AG08395 (cell line): ENCODE measurements at regions not wholly inside any gene's neighbourhood (a gene's known extent, or its start where the extent isn't known, plus 50 kb on each side); places are given as distances from the start of the nearest gene placed in this dataset.
"Not testable (repeated sequence)": the region's sequence is repeated elsewhere in the genome, so short reads cannot be mapped to it uniquely, and the experiment has no call there.

Experiments
- DNase-seq: peaks from one replicate; pipeline ENCODE4 v3.0.0; 2012; ENCODE audit warnings: mixed read lengths, low spot score

- DNase-seq, result not testable (repeated sequence)
Measured at GRCh38 chr4:49154308-49155103, 168.4 kb downstream of the CWH43 start.

DNA sequence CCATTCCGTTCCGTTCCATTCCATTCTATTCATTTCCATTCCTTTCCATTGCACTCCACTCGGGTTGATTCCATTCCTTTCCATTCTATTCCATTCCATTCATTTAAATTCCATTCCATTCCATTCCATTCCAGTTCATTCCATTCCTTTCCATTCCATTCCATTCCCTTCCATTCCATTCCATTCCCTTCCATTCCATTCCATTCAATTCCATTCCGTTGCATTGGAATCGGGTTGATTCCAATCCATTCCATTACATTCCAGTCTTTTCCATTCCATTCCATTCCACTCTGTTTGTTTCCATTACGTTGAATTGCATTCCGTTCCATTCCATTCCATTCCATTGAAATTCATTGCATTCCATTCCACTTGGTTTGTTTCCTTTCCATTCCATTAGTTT, 169.2 kb downstream of the CWH43 start:
- not testable (repeated sequence) for DNase-seq

DNA sequence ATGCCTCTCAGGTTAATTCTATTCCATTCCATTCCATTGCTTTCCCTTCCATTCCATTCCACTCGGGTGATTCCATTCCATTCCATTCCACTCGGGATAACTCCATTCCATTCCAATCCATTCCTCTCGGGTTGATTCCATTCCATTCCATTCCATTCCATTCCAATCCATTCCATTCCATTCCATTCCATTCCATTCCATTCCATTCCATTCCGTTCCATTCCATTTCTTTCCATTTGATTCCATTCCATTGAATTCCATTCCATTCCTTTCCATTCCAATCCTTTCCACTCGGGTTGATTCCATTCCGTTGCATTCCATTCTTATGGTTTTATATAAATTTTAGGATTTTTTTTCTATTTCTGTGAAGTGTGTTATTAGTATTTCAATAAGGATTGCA, 170.2 kb downstream of the CWH43 start:
- DNase-seq, result not testable (repeated sequence)

GRCh38 chr4:49157630-49158029, 171.6 kb downstream of the CWH43 start:
- not testable (repeated sequence) for DNase-seq

DNA sequence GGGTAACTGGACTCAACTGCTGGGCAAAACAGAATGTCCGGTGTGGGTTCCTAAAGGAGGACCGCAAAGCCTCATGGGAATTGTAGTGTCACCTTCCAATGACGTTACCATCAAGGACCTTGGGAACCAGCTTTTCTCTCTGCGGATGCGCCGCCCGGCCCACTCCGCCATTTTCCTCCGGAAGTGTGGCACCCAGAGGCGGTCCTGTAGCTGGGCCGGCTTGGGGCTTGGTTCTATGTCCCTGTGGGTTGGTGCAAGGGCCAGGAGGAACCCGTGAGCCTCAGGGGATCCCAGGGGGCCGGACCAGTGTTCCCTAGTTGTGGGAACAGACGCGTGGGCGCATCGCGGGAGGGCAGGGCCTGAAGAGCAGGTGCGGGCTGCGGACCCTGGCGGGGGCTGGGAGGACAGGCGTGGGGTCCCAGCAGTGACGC, 175.1 kb downstream of the CWH43 start:
- not testable (repeated sequence) for DNase-seq

DNA sequence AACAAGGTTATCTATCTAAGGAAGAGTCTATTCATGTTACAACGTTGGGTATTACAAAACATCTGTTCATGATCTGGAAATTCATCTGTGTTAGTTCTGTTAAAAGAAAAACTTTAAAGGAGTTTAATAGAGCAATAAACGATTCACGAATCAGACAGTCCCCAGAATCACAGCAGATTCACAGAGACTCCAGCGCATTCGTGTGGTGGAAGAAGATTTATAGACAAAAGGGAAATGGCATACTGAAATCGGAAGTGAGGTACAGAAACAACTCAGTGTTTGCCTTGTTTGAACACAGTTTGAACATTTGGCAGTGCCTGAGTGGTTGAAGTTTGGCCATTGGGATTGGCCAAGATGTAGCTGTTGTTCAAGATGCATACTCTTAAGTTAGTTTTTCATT, 178.8 kb downstream of the CWH43 start:
- DNase-seq, result not testable (repeated sequence)

- not testable (repeated sequence) for DNase-seq
Measured at GRCh38 chr4:49177847-49178246, 191.8 kb downstream of the CWH43 start.

DNA sequence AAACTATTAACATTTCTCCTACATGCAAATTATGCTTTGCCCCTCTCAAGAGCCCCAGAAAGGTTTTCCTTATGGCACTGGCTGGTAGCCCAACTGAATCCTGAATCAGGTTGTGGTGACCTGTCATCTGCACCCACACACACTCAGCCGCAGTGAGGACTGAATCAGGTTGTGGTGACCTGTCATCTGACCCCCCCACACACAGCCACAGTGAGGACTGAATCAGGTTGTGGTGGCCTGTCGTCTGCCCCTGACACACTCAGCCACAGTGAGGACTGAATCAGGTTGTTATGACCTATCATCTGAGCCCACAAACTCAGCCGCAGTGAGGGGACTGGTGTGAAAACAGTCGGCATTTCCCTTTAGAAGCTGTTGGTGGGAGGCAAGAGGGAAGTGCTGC, 195.0 kb downstream of the CWH43 start:
- DNase-seq, result not testable (repeated sequence)

DNA sequence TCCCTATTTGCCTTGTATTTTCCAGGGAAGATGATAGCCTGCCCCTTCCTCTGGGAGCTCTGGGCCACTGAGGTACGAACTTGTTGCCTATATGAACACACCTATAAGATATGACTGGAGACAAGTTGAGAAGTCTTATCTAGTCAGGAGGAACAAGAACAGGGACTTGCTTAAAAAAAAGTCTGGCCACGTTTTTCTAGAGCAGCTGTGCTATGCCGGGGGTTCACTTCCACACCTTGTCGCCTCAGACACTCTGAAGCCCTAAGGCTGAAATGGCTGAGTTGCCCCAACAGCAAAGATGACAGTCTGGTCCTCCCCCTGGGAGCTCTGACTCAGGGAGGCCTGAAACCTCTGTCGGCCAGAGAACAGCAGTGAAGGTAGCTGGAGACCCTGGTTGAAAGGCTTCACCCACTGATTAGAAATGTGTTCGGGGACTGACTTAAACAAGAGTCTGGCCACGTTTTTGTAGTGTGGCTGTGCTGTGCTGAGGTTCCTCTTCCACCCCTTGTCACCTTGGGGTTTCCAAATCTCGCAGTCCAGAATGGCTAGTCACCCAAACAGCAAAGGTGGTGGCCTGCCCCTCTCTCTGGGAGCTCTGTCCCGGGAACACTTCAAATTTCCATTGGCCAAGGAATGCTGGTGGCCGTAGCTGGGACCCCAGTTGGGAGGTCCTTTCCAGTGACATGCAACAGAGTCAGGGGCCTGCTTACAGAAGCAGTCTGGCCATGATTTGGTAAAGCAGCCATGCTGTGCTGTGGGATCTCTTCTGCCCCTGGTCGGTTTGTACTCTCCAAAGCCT, 225.5 kb downstream of the CWH43 start:
- DNase-seq, result not testable (repeated sequence)

GRCh38 chr4:49213250-49213649, 227.2 kb downstream of the CWH43 start:
- not testable (repeated sequence) for DNase-seq

GRCh38 chr4:49213750-49214149, 227.7 kb downstream of the CWH43 start:
- DNase-seq, result not testable (repeated sequence)

DNA sequence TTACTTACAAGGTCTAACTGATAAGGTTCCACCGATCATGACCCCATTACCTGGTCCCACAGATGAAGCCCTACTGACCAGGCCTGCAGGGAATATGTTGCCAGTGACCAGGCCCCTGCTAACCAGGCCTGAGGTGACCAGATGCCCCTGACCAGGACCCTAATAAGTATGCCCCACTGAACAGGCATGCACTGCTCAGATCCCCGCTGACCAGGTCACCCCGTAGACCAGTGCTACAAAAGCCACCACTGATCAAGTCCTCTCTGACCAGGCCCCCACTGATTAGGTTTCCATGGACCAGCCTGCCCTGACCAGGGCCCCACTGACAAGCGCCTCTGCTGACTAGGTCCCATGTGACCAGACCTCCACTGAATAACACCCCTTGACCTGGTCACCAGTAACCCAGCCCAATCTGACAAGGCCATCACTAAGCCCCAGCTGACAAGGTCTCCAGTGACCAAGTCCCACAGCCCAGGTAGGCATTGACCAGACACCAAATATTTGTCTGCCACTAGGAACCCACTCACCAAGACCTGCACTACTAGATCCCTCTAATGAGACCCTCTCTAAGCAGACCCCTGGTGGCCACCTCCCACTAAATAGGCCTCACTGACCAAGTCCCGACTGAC, 228.5 kb downstream of the CWH43 start:
- DNase-seq, result not testable (repeated sequence)

DNA sequence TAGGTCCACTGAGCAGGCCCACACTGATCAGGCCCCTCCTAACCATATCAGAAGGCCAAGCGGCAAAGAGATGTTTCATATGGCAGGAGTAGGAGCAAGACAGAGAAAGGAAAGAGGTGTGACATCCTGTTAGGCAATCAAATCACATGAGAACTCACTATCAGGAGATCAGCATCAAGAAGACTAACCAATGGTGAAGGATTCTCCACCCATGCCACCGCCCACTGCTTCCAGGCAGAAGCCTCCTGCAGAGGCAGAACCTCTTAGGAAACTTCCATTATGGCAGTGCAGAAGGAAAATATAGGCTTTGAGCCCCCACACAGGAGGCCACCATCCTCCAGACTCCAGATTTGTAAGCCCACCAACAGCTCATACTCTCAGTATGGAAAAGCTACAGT, 229.0 kb downstream of the CWH43 start:
- not testable (repeated sequence) for DNase-seq

- not testable (repeated sequence) for DNase-seq
Measured at GRCh38 chr4:49216606-49217005, 230.5 kb downstream of the CWH43 start.

GRCh38 chr4:49217492-49217891, 231.4 kb downstream of the CWH43 start:
- DNase-seq, result no peak

- DNase-seq, result not testable (repeated sequence)
Measured at GRCh38 chr4:49218094-49218493, 232.0 kb downstream of the CWH43 start.

- DNase-seq, result not testable (repeated sequence)
Measured at GRCh38 chr4:49218931-49219330, 232.9 kb downstream of the CWH43 start.

GRCh38 chr4:49219489-49220225, 233.6 kb downstream of the CWH43 start:
- not testable (repeated sequence) for DNase-seq

- DNase-seq, result no peak
Measured at GRCh38 chr4:49221209-49221608, 235.1 kb downstream of the CWH43 start.

GRCh38 chr4:49222810-49223209, 236.7 kb downstream of the CWH43 start:
- DNase-seq, result not testable (repeated sequence)

DNA sequence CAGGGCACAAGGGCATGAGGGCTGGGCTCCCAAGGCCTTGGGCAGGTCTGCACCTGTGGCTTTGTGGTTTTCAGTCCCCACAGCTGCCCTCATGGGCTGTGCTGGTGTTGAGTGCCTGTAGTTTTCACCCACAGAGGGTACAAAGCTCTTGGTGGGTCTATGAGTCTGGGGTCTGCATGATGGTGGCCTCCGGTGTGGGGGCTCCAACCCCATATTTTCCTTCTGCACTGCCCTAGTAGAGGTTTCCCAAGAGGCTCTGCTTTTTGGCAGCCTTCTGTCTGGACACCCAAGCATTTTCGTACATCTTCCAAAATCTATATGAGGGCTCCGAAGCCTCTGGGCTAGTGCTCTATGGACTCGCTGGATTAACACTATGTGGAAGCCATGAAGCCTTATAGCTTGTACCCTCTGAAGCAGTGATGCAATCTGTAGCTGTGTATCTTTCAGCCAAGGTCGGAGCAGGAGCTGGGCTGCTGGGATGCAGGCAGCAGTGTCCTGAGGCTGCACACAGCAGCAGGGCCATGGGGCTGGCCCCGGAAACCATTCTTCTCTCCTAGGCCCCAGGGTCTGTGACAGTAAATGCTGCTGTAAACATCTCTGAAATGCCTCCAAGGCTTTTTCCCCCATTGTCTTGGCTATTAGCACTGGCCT, 240.3 kb downstream of the CWH43 start:
- DNase-seq, result not testable (repeated sequence)
